ENCODE measurements at regions not wholly inside any gene's neighbourhood (a gene's known extent, or its start where the extent isn't known, plus 50 kb on each side); places are given as distances from the start of the nearest gene placed in this dataset.

GRCh38 chr7:17211307-17211836 lies 87.1 kb upstream of the AHR start:
- in situ Hi-C loops (cut with HindIII; ENCODE audit: low sequenced_read_pairs) = no loop called here

GRCh38 chr7:17212188-17212587 lies 86.3 kb upstream of the AHR start:
- in situ Hi-C loops (cut with HindIII; ENCODE audit: low sequenced_read_pairs) = no loop called here

DNA sequence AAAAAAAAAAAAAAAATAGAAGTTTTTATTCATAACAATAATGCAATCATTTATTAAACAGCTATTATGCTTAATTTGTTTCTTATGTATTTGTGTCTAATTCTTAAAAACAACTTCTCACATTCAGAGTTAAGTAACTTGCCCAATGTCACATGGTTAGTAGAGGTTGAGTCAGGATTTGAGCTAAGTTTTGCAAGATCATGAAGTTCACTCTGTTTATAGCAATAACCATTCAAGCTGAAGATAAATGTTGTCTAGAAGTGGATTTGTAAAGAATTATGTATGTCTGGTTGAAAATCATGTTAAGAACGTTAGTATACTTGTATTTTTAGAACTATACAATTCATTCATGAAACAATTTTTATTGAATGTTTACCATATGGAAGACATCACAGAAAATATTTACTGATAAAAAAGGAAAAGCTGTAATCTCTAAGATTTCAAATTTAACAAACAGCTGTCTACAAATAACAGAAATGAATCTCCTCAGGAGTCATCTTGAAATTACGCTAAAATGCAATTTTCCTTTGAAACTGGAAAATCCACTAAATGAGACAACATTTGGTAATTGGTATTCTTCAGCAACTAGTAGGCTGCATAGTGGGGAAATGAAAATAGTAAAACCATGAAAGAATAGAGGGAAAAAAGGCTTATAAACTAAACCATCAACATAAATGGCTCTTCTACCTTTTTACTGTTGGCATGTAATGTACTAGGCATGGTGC lies 70.5 kb upstream of the AHR start:
- in situ Hi-C loops (cut with HindIII; ENCODE audit: low sequenced_read_pairs) = no loop called here

DNA sequence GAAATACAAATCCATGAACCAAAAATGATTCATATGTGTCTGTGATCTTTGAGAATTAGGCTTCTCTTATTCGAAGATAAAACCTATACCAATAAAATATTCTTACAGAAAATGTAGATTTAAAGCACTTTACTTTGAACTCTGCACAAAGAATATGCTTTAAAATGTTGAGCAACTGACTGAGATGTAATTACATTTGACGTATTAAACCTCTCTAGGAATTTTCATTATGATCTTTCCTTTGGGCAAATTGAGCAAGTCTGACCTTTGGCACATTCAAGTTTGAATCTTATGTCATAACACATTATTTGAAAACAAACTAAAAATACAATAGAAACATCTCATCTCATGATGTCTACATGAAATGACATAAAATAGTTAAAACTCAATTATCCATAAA lies 69.2 kb upstream of the AHR start:
- in situ Hi-C loops (cut with HindIII; ENCODE audit: low sequenced_read_pairs) = no loop called here

DNA sequence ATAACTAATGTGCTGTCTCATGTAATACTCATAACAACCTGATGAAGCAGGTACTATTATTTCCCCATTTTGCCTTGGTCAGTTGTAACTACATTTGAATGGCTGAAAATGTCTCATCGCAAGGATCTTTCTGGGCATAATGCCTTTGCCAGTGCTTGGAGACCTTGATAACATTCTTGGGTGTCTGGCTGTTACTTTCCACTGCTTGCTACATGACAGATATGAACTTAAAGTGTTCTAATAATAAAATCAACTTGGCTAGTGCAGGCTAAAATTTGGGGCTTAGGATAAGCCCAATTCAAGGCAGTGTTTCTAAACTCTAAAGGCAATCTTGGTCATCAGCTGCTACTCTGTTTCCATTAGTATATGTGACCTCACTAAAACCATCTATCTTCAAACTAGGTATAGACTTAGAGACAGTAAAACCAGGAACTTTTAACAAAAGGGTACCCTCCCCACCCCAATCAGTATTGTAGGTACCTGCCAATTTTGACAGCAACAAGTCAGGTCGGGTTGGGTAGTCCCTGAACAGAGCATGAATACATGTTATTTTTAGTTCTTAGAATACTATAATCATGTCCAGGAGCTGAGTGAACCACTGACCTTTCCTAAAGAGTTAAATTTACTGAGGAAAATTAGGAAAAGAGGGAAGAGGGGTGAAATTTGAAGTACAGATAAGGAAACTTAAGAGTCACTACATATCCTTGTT lies 68.2 kb upstream of the AHR start:
- in situ Hi-C loops (cut with HindIII; ENCODE audit: low sequenced_read_pairs) = no loop called here

DNA sequence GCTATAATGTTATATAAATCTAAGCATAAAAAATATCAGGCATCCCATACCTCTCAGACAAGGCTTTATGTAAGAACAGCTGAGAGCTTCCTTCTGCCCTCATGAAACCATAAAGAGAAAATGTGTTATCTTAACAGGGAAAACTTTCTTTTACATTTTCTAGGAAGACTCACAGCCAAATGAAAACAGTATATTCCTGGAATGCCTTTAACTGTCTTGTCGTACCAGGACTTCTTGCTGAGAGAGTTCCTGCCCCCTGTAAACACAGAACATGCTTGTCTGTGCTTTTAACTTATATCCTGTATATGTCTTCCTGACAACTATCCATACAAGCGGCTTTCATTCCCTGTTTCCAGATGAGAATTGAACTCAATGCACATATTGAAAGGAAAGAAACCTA lies 64.8 kb upstream of the AHR start:
- in situ Hi-C loops (cut with HindIII; ENCODE audit: low sequenced_read_pairs) = no loop called here

DNA sequence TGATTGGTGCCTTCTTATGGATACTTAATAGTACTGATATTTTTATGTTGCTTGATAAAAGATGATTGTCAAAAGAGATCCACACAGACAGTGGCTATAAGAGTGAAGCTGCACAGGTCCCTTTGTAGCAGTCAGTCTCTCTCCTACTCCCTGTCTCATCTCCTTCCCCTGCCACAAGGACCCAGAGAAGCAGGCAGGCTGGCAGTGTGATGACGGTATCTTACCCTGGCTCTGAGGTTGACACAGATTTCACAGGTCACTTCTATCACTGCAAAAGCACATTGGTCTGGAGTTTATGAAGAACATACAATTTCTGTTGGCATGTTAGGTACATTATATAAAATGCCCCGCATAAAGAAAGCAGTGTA lies 64.4 kb upstream of the AHR start:
- in situ Hi-C loops (cut with HindIII; ENCODE audit: low sequenced_read_pairs) = no loop called here

DNA sequence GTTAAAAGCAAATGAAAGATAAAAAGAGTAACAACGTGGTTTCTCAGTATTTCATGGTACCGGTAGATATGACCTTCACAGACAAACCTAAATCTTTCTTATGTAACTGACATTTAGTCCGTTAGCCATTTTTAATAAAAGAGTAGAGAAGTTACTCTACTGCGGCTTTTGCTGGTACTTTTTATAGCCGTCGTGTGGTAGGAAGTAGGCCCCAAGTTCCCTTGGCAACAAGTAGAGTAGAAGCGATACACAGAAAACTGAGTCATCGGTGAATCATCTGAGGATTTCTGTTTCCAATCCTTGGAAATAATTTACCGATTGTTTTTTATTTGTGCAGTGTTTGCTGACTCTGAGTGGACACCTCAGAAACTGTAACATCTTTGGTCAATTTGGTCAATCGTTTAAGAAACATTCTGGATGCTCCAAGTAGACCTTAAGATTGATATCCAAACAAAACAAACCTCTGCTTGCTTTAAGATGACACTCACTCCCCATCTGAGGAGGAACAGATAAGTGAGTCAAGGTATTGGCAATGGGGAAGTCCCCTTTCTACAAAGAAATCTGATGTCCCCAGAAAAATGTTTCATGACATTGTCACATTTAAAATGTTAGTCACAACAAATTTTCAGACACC lies 63.9 kb upstream of the AHR start:
- in situ Hi-C loops (cut with HindIII; ENCODE audit: low sequenced_read_pairs) = no loop called here

GRCh38 chr7:17236171-17236570 lies 62.3 kb upstream of the AHR start:
- in situ Hi-C loops (cut with HindIII; ENCODE audit: low sequenced_read_pairs) = no loop called here

DNA sequence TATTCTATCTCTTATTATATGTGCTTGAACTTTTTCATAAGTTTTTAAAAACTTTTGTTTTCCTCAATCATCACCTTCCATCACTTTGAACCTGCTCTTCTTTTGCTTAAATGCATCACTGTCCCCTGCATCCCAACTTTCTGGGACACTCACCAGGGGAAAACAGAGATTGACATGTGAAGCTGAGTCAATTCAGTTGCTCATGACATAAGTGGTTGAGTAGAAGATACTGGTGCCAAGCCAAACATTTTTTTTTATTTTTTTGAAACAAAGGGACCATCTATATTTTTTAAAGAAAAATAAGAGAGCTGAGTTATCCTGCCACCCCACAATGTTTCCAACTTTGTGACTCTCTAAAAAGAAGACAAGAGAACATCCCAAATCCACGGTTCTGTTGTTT lies 61.8 kb upstream of the AHR start:
- in situ Hi-C loops (cut with HindIII; ENCODE audit: low sequenced_read_pairs) = no loop called here

GRCh38 chr7:17239046-17239445 lies 59.4 kb upstream of the AHR start:
- in situ Hi-C loops (cut with HindIII; ENCODE audit: low sequenced_read_pairs) = no loop called here

DNA sequence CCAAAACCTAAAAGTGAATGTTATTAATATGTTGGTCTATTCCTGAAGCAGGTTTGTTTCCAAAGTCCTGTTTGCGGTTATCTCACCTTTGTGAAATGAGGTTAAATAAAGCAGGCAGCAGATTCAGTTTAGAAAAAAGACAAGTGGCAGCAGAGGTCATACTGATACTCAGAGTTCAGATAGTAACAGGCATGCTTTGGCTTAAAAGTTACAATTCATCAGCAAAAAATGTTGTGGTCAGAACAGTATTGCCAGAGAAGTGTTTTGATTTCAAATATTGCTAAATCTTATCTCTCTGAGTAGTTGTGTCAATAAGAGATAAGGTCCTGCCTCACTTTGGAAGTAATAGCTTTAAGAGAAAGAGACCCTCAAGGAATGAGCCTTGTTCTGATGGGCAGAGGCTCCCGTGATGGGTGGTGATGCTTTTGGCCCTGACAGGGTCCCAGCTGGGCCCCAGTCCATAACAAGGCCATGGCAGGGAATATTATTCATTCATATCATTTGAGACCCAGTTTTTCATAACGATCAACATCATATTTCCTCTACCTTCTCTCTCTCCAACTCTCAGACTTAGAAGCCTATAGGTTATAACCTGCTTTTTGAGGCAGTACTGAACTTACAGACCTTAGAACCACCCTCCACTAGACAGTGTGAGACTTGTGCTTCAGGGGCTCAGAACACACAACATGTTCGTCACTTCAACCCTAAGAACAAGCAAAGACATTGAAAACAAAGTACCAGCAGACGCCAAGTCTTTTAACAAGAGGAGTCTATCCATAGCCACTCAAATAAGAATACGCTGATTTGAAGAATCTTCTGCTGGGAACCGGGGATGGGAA lies 58.5 kb upstream of the AHR start:
- in situ Hi-C loops (cut with HindIII; ENCODE audit: low sequenced_read_pairs) = no loop called here

GRCh38 chr7:17242504-17242903 lies 55.9 kb upstream of the AHR start:
- in situ Hi-C loops (cut with HindIII; ENCODE audit: low sequenced_read_pairs) = no loop called here

- in situ Hi-C loops (cut with HindIII; ENCODE audit: low sequenced_read_pairs) = no loop called here
These were observed 53.7 kb upstream of the AHR start for GRCh38 chr7:17244786-17245185.

DNA sequence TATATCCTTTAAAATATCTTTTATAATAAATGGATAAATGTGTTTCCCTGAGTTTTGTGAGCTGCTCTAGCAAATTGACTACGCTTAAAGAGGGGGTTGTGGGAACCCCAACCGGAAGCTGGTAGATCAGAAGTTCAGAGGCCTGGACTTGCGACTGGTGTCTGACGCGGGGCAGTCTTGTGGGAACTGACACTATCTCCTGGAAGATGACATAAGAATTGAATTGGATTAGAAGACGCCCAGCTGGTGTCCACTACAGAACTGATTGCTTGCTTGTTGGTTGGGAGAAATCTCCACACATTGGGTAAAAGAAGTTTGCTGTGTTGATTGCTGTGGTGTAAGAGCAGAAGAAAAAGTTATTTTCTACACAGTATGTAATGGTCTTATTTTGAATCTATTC lies 51.1 kb upstream of the AHR start:
- in situ Hi-C loops (cut with HindIII; ENCODE audit: low sequenced_read_pairs) = no loop called here

GRCh38 chr7:17248527-17248926 lies 49.9 kb upstream of the AHR start:
- in situ Hi-C loops (cut with HindIII; ENCODE audit: low sequenced_read_pairs) = no loop called here
